NCI-H69 (cell line): ENCODE measurements at regions not wholly inside any gene's neighbourhood (a gene's known extent, or its start where the extent isn't known, plus 50 kb on each side); places are given as distances from the start of the nearest gene placed in this dataset.

Experiments used
- DNase-seq: peaks from one replicate; lab custom pipeline; 2025; lab: John Stamatoyannopoulos, UW

GRCh38 chr20:11247046-11248010, 573.5 kb upstream of the JAG1 start:
- peak; percentile 29 for DNase-seq

GRCh38 chr20:11248011-11248409, 574.2 kb upstream of the JAG1 start:
- DNase-seq: no peak

- DNase-seq: peak; percentile 82
Observed at GRCh38 chr20:11248687-11249638, 575.2 kb upstream of the JAG1 start.

- no peak for DNase-seq
Observed at GRCh38 chr20:11249683-11250082, 575.9 kb upstream of the JAG1 start.

- no peak for DNase-seq
Observed at GRCh38 chr20:11252447-11252846, 578.6 kb upstream of the JAG1 start.

- DNase-seq: no peak
Observed at GRCh38 chr20:11255455-11255854, 581.7 kb upstream of the JAG1 start.

GRCh38 chr20:11255860-11256259, 582.1 kb upstream of the JAG1 start:
- DNase-seq: no peak

- no peak for DNase-seq
Observed at GRCh38 chr20:11260611-11261010, 586.8 kb upstream of the JAG1 start.

- DNase-seq: no peak
Observed at GRCh38 chr20:11261533-11262000, 587.8 kb upstream of the JAG1 start.

GRCh38 chr20:11266571-11266970, 592.8 kb upstream of the JAG1 start:
- peak; percentile 79 for DNase-seq

- peak; percentile 88 for DNase-seq
Observed at GRCh38 chr20:11267131-11267761, 593.4 kb upstream of the JAG1 start.

- no peak for DNase-seq
Observed at GRCh38 chr20:11267762-11268335, 594.0 kb upstream of the JAG1 start.

- DNase-seq: no peak
Observed at GRCh38 chr20:11270566-11270965, 596.8 kb upstream of the JAG1 start.

- peak; percentile 53 for DNase-seq
Observed at GRCh38 chr20:11271319-11271718, 597.5 kb upstream of the JAG1 start.

GRCh38 chr20:11271920-11272594, 598.3 kb upstream of the JAG1 start:
- DNase-seq: no peak

GRCh38 chr20:11274141-11274594, 600.4 kb upstream of the JAG1 start:
- peak; percentile 82 for DNase-seq

GRCh38 chr20:11275740-11276139, 601.9 kb upstream of the JAG1 start:
- no peak for DNase-seq

- DNase-seq: no peak
Observed at GRCh38 chr20:11277170-11277569, 603.4 kb upstream of the JAG1 start.

GRCh38 chr20:11277858-11278257, 604.1 kb upstream of the JAG1 start:
- DNase-seq: no peak

GRCh38 chr20:11278461-11278860, 604.7 kb upstream of the JAG1 start:
- DNase-seq: no peak

- DNase-seq: no peak
Observed at GRCh38 chr20:11281240-11281639, 607.4 kb upstream of the JAG1 start.
